GM23338 (cell line): ENCODE measurements at regions not wholly inside any gene's neighbourhood (a gene's known extent, or its start where the extent isn't known, plus 50 kb on each side); places are given as distances from the start of the nearest gene placed in this dataset.

ENCODE experiments used
- ATAC-seq: fragments of 200-7000 bp; cut with Tn5 transposase; 3 replicates; pipeline ENCODE4 v1.9.1; 2020
- DNase-seq: peaks from one replicate; pipeline ENCODE4 v3.0.0-alpha.2; 2015; ENCODE audit warnings: low spot score
- H2AFZ ChIP-seq: fragments of 200-600 bp; sonication (generic); 2 replicates; pipeline ENCODE4 v1.8.0; 2016; ENCODE audit warnings: antibody characterized with exemption, mild to moderate bottlenecking, moderate library complexity
- H3F3A ChIP-seq: fragments of 200-600 bp; sonication (generic); replicated peaks from 2 replicates; pipeline ENCODE4 v1.8.0; 2017; ENCODE audit warnings: antibody characterized with exemption, mixed run types, low read depth
- H3K27ac ChIP-seq: fragments of 200-600 bp; sonication (generic); 2 replicates; pipeline ENCODE4 v1.6.1; 2016; ENCODE audit warnings: low read depth
- H3K27me3 ChIP-seq: fragments of 200-600 bp; sonication (generic); 2 replicates; pipeline ENCODE4 v1.8.0; 2016; ENCODE audit warnings: mild to moderate bottlenecking, mixed run types, moderate library complexity; ENCODE audit not compliant: insufficient read depth
- H3K36me3 ChIP-seq: fragments of 200-600 bp; sonication (generic); 2 replicates; pipeline ENCODE4 v1.8.0; 2016; ENCODE audit warnings: mild to moderate bottlenecking; ENCODE audit not compliant: insufficient read depth
- H3K4me1 ChIP-seq: fragments of 200-600 bp; sonication (generic); 2 replicates; pipeline ENCODE4 v1.8.0; 2016; ENCODE audit warnings: mild to moderate bottlenecking, moderate library complexity; ENCODE audit not compliant: insufficient read depth
- H3K4me2 ChIP-seq: fragments of 200-600 bp; sonication (generic); 2 replicates; pipeline ENCODE4 v1.7.1; 2017; ENCODE audit warnings: mixed run types
- H3K4me3 ChIP-seq: fragments of 200-600 bp; sonication (generic); 2 replicates; pipeline ENCODE4 v1.6.1; 2016; ENCODE audit warnings: mixed run types
- H3K79me2 ChIP-seq: fragments of 200-600 bp; sonication (generic); replicated peaks from 2 replicates; pipeline ENCODE4 v1.8.0; 2017; ENCODE audit warnings: mild to moderate bottlenecking; ENCODE audit not compliant: insufficient read depth
- H3K9me2 ChIP-seq: fragments of 200-600 bp; sonication (generic); 2 replicates; pipeline ENCODE4 v1.8.0; 2017; ENCODE audit not compliant: insufficient read depth
- H4K20me1 ChIP-seq: fragments of 200-600 bp; sonication (generic); replicated peaks from 2 replicates; pipeline ENCODE4 v1.8.0; 2017; ENCODE audit warnings: mild to moderate bottlenecking; ENCODE audit not compliant: insufficient read depth
- H3K27ac Mint-ChIP-seq: 2 replicates; pipeline ENCODE4 v1.8.0; 2020; ENCODE audit warnings: inconsistent platforms, mild to moderate bottlenecking, moderate library complexity, mixed read lengths
- H3K27me3 Mint-ChIP-seq: 3 replicates; pipeline ENCODE4 v1.8.0; 2022; ENCODE audit warnings: low read depth, mild to moderate bottlenecking, moderate library complexity, mixed read lengths, inconsistent platforms; ENCODE audit not compliant: insufficient read depth, poor library complexity
- H3K36me3 Mint-ChIP-seq: 3 replicates; pipeline ENCODE4 v1.8.0; 2021; ENCODE audit warnings: low read depth, mild to moderate bottlenecking, inconsistent platforms, moderate library complexity, mixed read lengths
- H3K4me1 Mint-ChIP-seq: 3 replicates; pipeline ENCODE4 v1.8.0; 2020; ENCODE audit warnings: mild to moderate bottlenecking, inconsistent platforms, mixed read lengths
- H3K4me3 Mint-ChIP-seq: 3 replicates; pipeline ENCODE4 v1.8.0; 2021; ENCODE audit warnings: moderate library complexity, mild to moderate bottlenecking, inconsistent platforms, mixed read lengths
- H3K9me3 Mint-ChIP-seq: 3 replicates; pipeline ENCODE4 v1.8.0; 2020; ENCODE audit warnings: moderate library complexity, mild to moderate bottlenecking, inconsistent platforms, mixed read lengths
- CREB1 ChIP-seq: fragments of 250-450 bp; sonication (Bioruptor Pico); IDR thresholded peaks from 2 replicates; pipeline ENCODE4 v1.5.0; 2020; ENCODE audit warnings: low read depth, mild to moderate bottlenecking, moderate library complexity
- CTCF ChIP-seq, 2 experiments: fragments of 200-600 bp in 1 of 2; sonication (generic) in 1 of 2; conservative IDR thresholded peaks; 2 replicates each; pipeline versions ENCODE4 v1.5.1 to v1.6.1; 2016 to 2017; ENCODE audit warnings: antibody characterized with exemption in 2 of 2, low read depth in 2 of 2, mild to moderate bottlenecking in 2 of 2, moderate library complexity in 1 of 2
- ETS1 ChIP-seq: IDR thresholded peaks from 2 replicates; pipeline ENCODE4 v1.6.1; 2016; ENCODE audit warnings: antibody characterized with exemption
- EZH2 ChIP-seq: fragments of 200-600 bp; sonication (generic); IDR thresholded peaks from one replicate; pipeline ENCODE4 v1.8.0; 2017; ENCODE audit warnings: antibody characterized with exemption, mild to moderate bottlenecking, low read depth; ENCODE audit not compliant: unreplicated experiment
- EZH2phosphoT487 ChIP-seq: fragments of 200-600 bp; sonication (generic); IDR thresholded peaks from one replicate; pipeline ENCODE4 v1.8.1; 2018; ENCODE audit warnings: antibody characterized with exemption; ENCODE audit not compliant: unreplicated experiment
- JUNB ChIP-seq: IDR thresholded peaks from one replicate; pipeline ENCODE4 v1.6.1; 2016; ENCODE audit warnings: antibody characterized with exemption; ENCODE audit not compliant: unreplicated experiment
- NANOG ChIP-seq: IDR thresholded peaks from 2 replicates; pipeline ENCODE4 v1.6.1; 2016; ENCODE audit warnings: antibody characterized with exemption, borderline replicate concordance
- POLR2AphosphoS5 ChIP-seq: IDR thresholded peaks from 2 replicates; pipeline ENCODE4 v1.6.1; 2016; ENCODE audit warnings: antibody characterized with exemption, low read depth
- STAT1 ChIP-seq: IDR thresholded peaks from one replicate; pipeline ENCODE4 v1.6.1; 2016; ENCODE audit warnings: antibody characterized with exemption; ENCODE audit not compliant: unreplicated experiment
- ZNF331 ChIP-seq: fragments of 250-450 bp; sonication (Bioruptor Pico); IDR thresholded peaks from 2 replicates; pipeline ENCODE4 v1.5.0; 2020; ENCODE audit warnings: low read depth, mild to moderate bottlenecking, moderate library complexity

GRCh38 chr5:98518754-98519153 is 254.7 kb upstream of the RGMB start:
- no peaks in the 10 kb centered on the region for H3K79me2 ChIP-seq
- no peak overlapping the region for H3K4me3 Mint-ChIP-seq

GRCh38 chr5:98519571-98519970 is 253.9 kb upstream of the RGMB start:
- no peaks in the 10 kb centered on the region for H3K4me1 Mint-ChIP-seq
- no peak for DNase-seq
- no peaks in the 10 kb centered on the region for H3K9me3 Mint-ChIP-seq
- Histone ChIP-seq H3K36me3 (no peaks in the 10 kb centered on the region), H3K4me3 (no peak overlapping the region), H3K27ac (no peak overlapping the region), H4K20me1 (no peaks in the 10 kb centered on the region), H3K9me2 (no peaks in the 10 kb centered on the region), H3K4me1 (no peaks in the 10 kb centered on the region), H3K27me3 (no peaks in the 10 kb centered on the region), H2AFZ (no peak overlapping the region), H3F3A (no peaks in the 10 kb centered on the region), H3K79me2 (no peaks in the 10 kb centered on the region), H3K4me2 (no peak overlapping the region)
- no peak overlapping the region; the same call in 1 of the 2 replicates for H3K27ac Mint-ChIP-seq
- H3K4me3 Mint-ChIP-seq, result no peak overlapping the region
- no peaks in the 10 kb centered on the region for H3K36me3 Mint-ChIP-seq
- H3K27me3 Mint-ChIP-seq, result peaks cover 6% of the 10 kb centered on the region
- no peak for ATAC-seq
- TF ChIP-seq ETS1 (no peak), ZNF331 (no peak), NANOG (no peak), CREB1 (CRISPR knock-in tag) (no peak), EZH2 (no peak), JUNB (no peak), POLR2AphosphoS5 (no peak), EZH2phosphoT487 (no peak), CTCF (conservative IDR thresholded peaks at IDR 0.05; ENCODE audit: low read depth in 2 of 2) (no peak)

More at GRCh38 chr5:98518754-98519153, 254.7 kb upstream of the RGMB start:
- H3K36me3 Mint-ChIP-seq, result no peaks in the 10 kb centered on the region
- H3K9me3 Mint-ChIP-seq, result no peaks in the 10 kb centered on the region
- H3K36me3 ChIP-seq, result no peaks in the 10 kb centered on the region
- no peak overlapping the region for H2AFZ ChIP-seq
- TF ChIP-seq EZH2phosphoT487, result no peak
- H3K4me1 Mint-ChIP-seq, result peaks cover 2% of the 10 kb centered on the region
- peaks cover 6% of the 10 kb centered on the region for H3K27me3 Mint-ChIP-seq
- H3F3A ChIP-seq, result no peaks in the 10 kb centered on the region
- DNase-seq, result no peak
- H3K9me2 ChIP-seq, result no peaks in the 10 kb centered on the region
- no peak overlapping the region for H3K27ac Mint-ChIP-seq
- H3K4me3 ChIP-seq, result no peak overlapping the region
- H3K4me2 ChIP-seq, result no peak overlapping the region
- H4K20me1 ChIP-seq, result no peaks in the 10 kb centered on the region
- peaks cover under 1% of the 10 kb centered on the region; the same call in 1 of the 2 replicates for H3K4me1 ChIP-seq
- no peak for ATAC-seq
- no peak overlapping the region for H3K27ac ChIP-seq
- H3K27me3 ChIP-seq, result no peaks in the 10 kb centered on the region

- no peaks in the 10 kb centered on the region for H3F3A ChIP-seq
- ATAC-seq, result no peak
- no peaks in the 10 kb centered on the region for H4K20me1 ChIP-seq
- Mint-ChIP-seq H3K36me3 (no peaks in the 10 kb centered on the region), H3K4me1 (no peaks in the 10 kb centered on the region), H3K9me3 (no peaks in the 10 kb centered on the region), H3K4me3 (no peak overlapping the region), H3K27me3 (peaks cover 6% of the 10 kb centered on the region), H3K27ac (no peak overlapping the region)
- no peak overlapping the region; the same call in 1 of the 2 replicates for H2AFZ ChIP-seq
- TF ChIP-seq STAT1 (no peak), CREB1 (CRISPR knock-in tag) (no peak)
- DNase-seq, result no peak
- no peaks in the 10 kb centered on the region for H3K36me3 ChIP-seq
- H3K4me1 ChIP-seq, result no peaks in the 10 kb centered on the region
- no peak overlapping the region for H3K4me2 ChIP-seq
- no peaks in the 10 kb centered on the region for H3K9me2 ChIP-seq
- H3K27me3 ChIP-seq, result no peaks in the 10 kb centered on the region
- H3K27ac ChIP-seq, result no peak overlapping the region
- no peaks in the 10 kb centered on the region for H3K79me2 ChIP-seq
- H3K4me3 ChIP-seq, result no peak overlapping the region
Observed at GRCh38 chr5:98521821-98522220, 251.6 kb upstream of the RGMB start.
